HEK293 (cell line): ENCODE measurements at regions not wholly inside any gene's neighbourhood (a gene's known extent, or its start where the extent isn't known, plus 50 kb on each side); places are given as distances from the start of the nearest gene placed in this dataset.
"Not testable (repeated sequence)": the region's sequence is repeated elsewhere in the genome, so short reads cannot be mapped to it uniquely, and the experiment has no call there.

ENCODE experiments used
- CTCF ChIA-PET: fragments of 350-600 bp; formaldehyde crosslinking; extraction: SDS; loops from one replicate; lab custom pipeline; 2021; ENCODE audit warnings: antibody characterized with exemption; lab: Yijun Ruan, JAX
- POLR2A ChIA-PET: fragments of 300-600 bp; formaldehyde crosslinking; extraction: SDS; loops from one replicate; lab custom pipeline; 2020; ENCODE audit warnings: antibody characterized with exemption, inconsistent platforms; lab: Yijun Ruan, JAX
- H3K27ac ChIP-seq: fragments of 200-500 bp; sonication (Bioruptor generic); 2 replicates; pipeline ENCODE4 v1.5.1; 2014; ENCODE audit warnings: low read depth, low read length, control low read depth, inconsistent platforms; ENCODE audit errors: extremely low read depth
- H3K36me3 ChIP-seq, 2 experiments: fragments of 200-500 bp in 1 of 2; sonication (Bioruptor generic) in 1 of 2; 1 replicate in 1 of 2; 2 replicates in 1 of 2; pipeline ENCODE4 v1.5.1; 2014 to 2017; ENCODE audit warnings: inconsistent platforms in 2 of 2, low read length in 2 of 2; ENCODE audit not compliant: control insufficient read depth in 2 of 2, insufficient read depth in 1 of 2
- H3K4me1 ChIP-seq: fragments of 200-500 bp; sonication (Bioruptor generic); 2 replicates; pipeline ENCODE4 v1.5.1; 2014; ENCODE audit warnings: mild to moderate bottlenecking, low read length, inconsistent platforms; ENCODE audit not compliant: control insufficient read depth, insufficient read depth
- H3K4me3 ChIP-seq: 2 replicates; pipeline ENCODE4 v1.5.1; 2011; ENCODE audit warnings: low read depth, mild to moderate bottlenecking, control low read depth, low read length, moderate library complexity
- H3K9me3 ChIP-seq: fragments of 200-500 bp; sonication (Bioruptor generic); 2 replicates; pipeline ENCODE4 v1.5.1; 2014; ENCODE audit warnings: low read depth, low read length, inconsistent platforms; ENCODE audit not compliant: control insufficient read depth, insufficient read depth
- GLIS1 ChIP-seq: fragments of 450-650 bp; formaldehyde crosslinking; IDR thresholded peaks from 2 replicates; pipeline ENCODE4 v1.5.1; 2016; ENCODE audit warnings: missing biosample characterization, missing genetic modification characterization
- HOXC10 ChIP-seq: sonication (generic); formaldehyde crosslinking; IDR thresholded peaks from 2 replicates; pipeline ENCODE4 v1.8.1; 2023; ENCODE audit warnings: mild to moderate bottlenecking, missing genetic modification reagents
- OSR2 ChIP-seq: fragments of 450-650 bp; formaldehyde crosslinking; IDR thresholded peaks from 2 replicates; pipeline ENCODE4 v1.5.1; 2016; ENCODE audit warnings: missing biosample characterization, missing genetic modification characterization
- TRIM28 ChIP-seq: IDR thresholded peaks from 2 replicates; pipeline ENCODE4 v1.6.1; 2011; ENCODE audit warnings: low read length, control low read depth, borderline replicate concordance
- ZNF211 ChIP-seq: fragments of 450-650 bp; formaldehyde crosslinking; IDR thresholded peaks from 2 replicates; pipeline ENCODE4 v1.5.1; 2016; ENCODE audit warnings: low read depth, missing biosample characterization, missing genetic modification characterization
- ZNF48 ChIP-seq: fragments of 450-650 bp; formaldehyde crosslinking; IDR thresholded peaks from 2 replicates; pipeline ENCODE4 v1.5.1; 2016; ENCODE audit warnings: missing biosample characterization, missing genetic modification characterization
- ZNF501 ChIP-seq: fragments of 450-650 bp; formaldehyde crosslinking; IDR thresholded peaks from 2 replicates; pipeline ENCODE4 v1.5.1; 2016; ENCODE audit warnings: missing biosample characterization, missing genetic modification characterization
- ZNF596 ChIP-seq: fragments of 450-650 bp; IDR thresholded peaks from 2 replicates; pipeline ENCODE4 v1.5.0; 2018; ENCODE audit warnings: missing biosample characterization, mild to moderate bottlenecking, missing genetic modification characterization, moderate library complexity
- ZNF629 ChIP-seq: fragments of 450-650 bp; formaldehyde crosslinking; IDR thresholded peaks from 2 replicates; pipeline ENCODE4 v1.5.1; 2017; ENCODE audit warnings: missing biosample characterization, missing genetic modification characterization
- ZNF747 ChIP-seq: fragments of 450-650 bp; formaldehyde crosslinking; IDR thresholded peaks from 2 replicates; pipeline ENCODE4 v1.5.1; 2016; ENCODE audit warnings: missing biosample characterization, missing genetic modification characterization
- ZSCAN16 ChIP-seq: fragments of 450-650 bp; formaldehyde crosslinking; IDR thresholded peaks from 2 replicates; pipeline ENCODE4 v1.5.1; 2016; ENCODE audit warnings: missing biosample characterization, missing genetic modification characterization
- TF ChIP-seq, protein P1 (sequence below): fragments of 450-650 bp; formaldehyde crosslinking; IDR thresholded peaks from 2 replicates; pipeline ENCODE4 v1.5.1; 2017; ENCODE audit warnings: missing biosample characterization, missing genetic modification characterization
- TF ChIP-seq, protein P2 (sequence below): fragments of 450-650 bp; formaldehyde crosslinking; IDR thresholded peaks from 2 replicates; pipeline ENCODE4 v1.5.1; 2016; ENCODE audit warnings: missing biosample characterization, missing genetic modification characterization
- TF ChIP-seq, protein P3 (sequence below): fragments of 450-650 bp; formaldehyde crosslinking; IDR thresholded peaks from 2 replicates; pipeline ENCODE4 v1.5.1; 2017; ENCODE audit warnings: missing biosample characterization, missing genetic modification characterization

DNA sequence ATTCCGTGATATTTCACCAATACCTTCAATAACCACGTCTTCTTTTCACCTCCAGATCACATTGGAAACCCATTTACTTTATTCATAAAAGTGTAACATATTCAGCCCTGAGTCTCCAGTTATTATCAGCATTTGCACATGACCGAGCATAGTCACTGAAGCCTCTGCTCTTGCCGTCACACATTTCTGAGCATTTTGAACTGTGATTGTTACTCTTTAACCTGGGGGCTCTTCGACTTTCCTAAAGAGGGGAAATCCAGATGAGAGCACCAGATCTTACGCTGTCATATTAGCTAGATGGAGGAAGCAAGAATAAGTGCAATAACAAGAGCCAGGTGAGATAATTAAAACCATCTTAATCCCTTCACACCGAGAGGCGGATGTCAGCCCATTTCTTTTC lies 260.0 kb upstream of the NRP1 start:
- POLR2A ChIA-PET: no interaction called here
- Histone ChIP-seq H3K4me1 (no peaks in the 10 kb centered on the region), H3K27ac (no peak overlapping the region), H3K36me3 (no peaks in the 10 kb centered on the region), H3K4me3 (no peak overlapping the region), H3K9me3 (no peaks in the 10 kb centered on the region)
- CTCF ChIA-PET: no interaction called here
- TF ChIP-seq ZNF596 (tag by site-specific recombination): no peak
- no peak for TF ChIP-seq ZSCAN16 (tag by site-specific recombination)
- TF ChIP-seq, all 188 proteins: peak for 0

DNA sequence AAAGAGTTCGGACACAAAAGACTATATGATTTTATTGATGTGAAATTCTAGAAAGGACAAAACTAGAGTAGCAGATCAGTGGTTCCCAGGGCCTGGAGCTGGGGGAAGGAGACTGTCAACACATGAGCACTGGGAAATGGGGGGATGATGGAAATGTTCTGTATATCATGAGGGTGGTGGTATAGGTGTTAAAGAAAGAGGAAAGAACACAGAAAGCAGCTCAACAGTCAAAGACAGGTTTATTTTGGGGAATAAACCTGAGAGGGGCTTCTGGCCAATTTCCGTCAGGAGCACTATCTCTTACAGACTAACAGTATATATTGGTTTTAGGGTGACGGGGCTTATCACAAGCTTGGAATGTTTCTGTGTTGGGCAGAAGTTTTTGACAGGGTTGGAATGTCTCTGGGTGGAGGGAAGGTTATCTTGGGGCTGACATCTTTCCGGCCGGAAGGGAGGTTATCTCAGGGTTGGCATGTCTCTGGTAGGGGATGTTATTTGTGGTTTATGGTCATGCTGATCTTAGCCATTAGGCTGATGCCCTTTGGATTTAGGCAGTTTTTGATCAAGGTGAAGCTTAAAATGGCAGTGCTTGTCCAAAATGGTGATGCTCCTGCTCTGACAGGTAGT lies 254.6 kb upstream of the NRP1 start:
- Histone ChIP-seq H3K36me3 (no peaks in the 10 kb centered on the region), H3K9me3 (no peaks in the 10 kb centered on the region), H3K4me3 (no peak overlapping the region), H3K4me1 (no peaks in the 10 kb centered on the region), H3K27ac (no peak overlapping the region)
- ChIA-PET CTCF (no interaction called here), POLR2A (no interaction called here)
- TF ChIP-seq TRIM28 (peak; percentile 51; the same call in 1 of the 2 replicates), ZNF211 (tag by site-specific recombination) (peak; percentile 64)
- TF ChIP-seq, protein P1, sequence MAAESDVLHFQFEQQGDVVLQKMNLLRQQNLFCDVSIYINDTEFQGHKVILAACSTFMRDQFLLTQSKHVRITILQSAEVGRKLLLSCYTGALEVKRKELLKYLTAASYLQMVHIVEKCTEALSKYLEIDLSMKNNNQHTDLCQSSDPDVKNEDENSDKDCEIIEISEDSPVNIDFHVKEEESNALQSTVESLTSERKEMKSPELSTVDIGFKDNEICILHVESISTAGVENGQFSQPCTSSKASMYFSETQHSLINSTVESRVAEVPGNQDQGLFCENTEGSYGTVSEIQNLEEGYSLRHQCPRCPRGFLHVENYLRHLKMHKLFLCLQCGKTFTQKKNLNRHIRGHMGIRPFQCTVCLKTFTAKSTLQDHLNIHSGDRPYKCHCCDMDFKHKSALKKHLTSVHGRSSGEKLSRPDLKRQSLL: no peak

DNA sequence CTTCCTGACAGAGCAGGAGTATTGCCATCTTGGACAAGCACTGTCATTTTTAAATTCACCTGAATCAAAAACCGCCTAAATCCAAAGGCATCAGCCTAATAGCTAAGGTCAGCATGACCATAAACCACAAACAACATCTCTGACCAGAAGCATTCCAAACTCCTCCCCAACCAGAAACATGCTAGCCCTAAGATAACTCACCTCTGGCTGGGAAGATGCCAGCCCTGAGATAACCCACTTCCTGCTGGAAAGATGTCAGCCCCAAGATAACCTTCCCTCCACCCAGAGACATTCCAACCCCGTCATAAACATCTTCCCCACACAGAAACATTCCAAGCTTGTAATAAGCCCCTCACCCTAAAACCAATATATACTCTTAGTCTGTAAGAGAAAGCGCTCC lies 250.1 kb upstream of the NRP1 start:
- H3K36me3 ChIP-seq, POLR2A ChIA-PET: not testable (repeated sequence)
- CTCF ChIA-PET: interaction anchor here (1.0 to 1.2 kb wide), 2 partner anchors 257 to 391 kb away, joined by 4 read pairs; no protein-coding TSS in a partner anchor

DNA sequence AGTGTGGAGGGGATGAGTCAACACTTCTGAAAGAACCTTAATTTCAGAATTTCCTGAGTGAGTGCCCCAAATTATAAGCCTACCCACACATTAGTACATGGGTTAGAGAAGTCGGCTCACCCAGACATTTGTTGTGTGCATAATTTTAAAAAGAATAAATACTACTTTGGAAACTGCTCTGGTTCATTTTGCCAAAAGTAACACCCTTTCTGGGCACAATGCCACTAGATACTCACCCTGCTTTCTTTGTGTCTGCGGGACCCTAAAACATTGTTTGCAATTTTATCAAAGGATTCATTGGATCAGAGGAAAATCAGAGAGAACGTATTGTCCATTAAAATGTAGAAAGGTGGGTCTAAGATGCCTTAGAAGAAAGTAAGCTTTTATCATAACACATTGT lies 245.5 kb upstream of the NRP1 start:
- H3K4me3 ChIP-seq: no peak overlapping the region
- no peaks in the 10 kb centered on the region for H3K9me3 ChIP-seq
- no peaks in the 10 kb centered on the region for H3K36me3 ChIP-seq
- no peak overlapping the region for H3K27ac ChIP-seq
- TF ChIP-seq OSR2 (tag by site-specific recombination) (no peak), HOXC10 (CRISPR knock-in tag) (no peak), ZNF501 (tag by site-specific recombination) (no peak), ZNF747 (tag by site-specific recombination) (no peak), ZNF48 (tag by site-specific recombination) (no peak), GLIS1 (no peak), ZNF629 (no peak)
- TF ChIP-seq, protein P2, sequence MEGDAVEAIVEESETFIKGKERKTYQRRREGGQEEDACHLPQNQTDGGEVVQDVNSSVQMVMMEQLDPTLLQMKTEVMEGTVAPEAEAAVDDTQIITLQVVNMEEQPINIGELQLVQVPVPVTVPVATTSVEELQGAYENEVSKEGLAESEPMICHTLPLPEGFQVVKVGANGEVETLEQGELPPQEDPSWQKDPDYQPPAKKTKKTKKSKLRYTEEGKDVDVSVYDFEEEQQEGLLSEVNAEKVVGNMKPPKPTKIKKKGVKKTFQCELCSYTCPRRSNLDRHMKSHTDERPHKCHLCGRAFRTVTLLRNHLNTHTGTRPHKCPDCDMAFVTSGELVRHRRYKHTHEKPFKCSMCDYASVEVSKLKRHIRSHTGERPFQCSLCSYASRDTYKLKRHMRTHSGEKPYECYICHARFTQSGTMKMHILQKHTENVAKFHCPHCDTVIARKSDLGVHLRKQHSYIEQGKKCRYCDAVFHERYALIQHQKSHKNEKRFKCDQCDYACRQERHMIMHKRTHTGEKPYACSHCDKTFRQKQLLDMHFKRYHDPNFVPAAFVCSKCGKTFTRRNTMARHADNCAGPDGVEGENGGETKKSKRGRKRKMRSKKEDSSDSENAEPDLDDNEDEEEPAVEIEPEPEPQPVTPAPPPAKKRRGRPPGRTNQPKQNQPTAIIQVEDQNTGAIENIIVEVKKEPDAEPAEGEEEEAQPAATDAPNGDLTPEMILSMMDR (tag by site-specific recombination): no peak
- TF ChIP-seq, protein P3, sequence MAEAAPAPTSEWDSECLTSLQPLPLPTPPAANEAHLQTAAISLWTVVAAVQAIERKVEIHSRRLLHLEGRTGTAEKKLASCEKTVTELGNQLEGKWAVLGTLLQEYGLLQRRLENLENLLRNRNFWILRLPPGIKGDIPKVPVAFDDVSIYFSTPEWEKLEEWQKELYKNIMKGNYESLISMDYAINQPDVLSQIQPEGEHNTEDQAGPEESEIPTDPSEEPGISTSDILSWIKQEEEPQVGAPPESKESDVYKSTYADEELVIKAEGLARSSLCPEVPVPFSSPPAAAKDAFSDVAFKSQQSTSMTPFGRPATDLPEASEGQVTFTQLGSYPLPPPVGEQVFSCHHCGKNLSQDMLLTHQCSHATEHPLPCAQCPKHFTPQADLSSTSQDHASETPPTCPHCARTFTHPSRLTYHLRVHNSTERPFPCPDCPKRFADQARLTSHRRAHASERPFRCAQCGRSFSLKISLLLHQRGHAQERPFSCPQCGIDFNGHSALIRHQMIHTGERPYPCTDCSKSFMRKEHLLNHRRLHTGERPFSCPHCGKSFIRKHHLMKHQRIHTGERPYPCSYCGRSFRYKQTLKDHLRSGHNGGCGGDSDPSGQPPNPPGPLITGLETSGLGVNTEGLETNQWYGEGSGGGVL (tag by site-specific recombination): no peak
- POLR2A ChIA-PET: interaction anchor here (0.6 kb wide), 1 partner anchor 9 kb away, joined by 3 read pairs; no protein-coding TSS in a partner anchor
- CTCF ChIA-PET: interaction anchor here (1.5 kb wide), 1 partner anchor 464 kb away, joined by 6 read pairs; no protein-coding TSS in a partner anchor
- no peaks in the 10 kb centered on the region for H3K4me1 ChIP-seq

More for the DNA sequence above, 250.1 kb upstream of the NRP1 start:
- H3K9me3 ChIP-seq, H3K4me1 ChIP-seq, H3K4me3 ChIP-seq, H3K27ac ChIP-seq: not testable (repeated sequence)
